GM13977 (cell line): ENCODE measurements at regions not wholly inside any gene's neighbourhood (a gene's known extent, or its start where the extent isn't known, plus 50 kb on each side); places are given as distances from the start of the nearest gene placed in this dataset.

Experiments used
- DNase-seq: peaks from one replicate; pipeline ENCODE4 v3.0.0; 2012; ENCODE audit warnings: low spot score
- in situ Hi-C: fragments of 300-500 bp; cut with MboI; formaldehyde crosslinking; loops from one replicate; pipeline ENCODE4 v1.12.0; 2022; ENCODE audit warnings: low sequenced_read_pairs, low pct_unique_long_range_greater_than_20kb, mixed read lengths, inconsistent platforms; ENCODE audit not compliant: unreplicated experiment
- TF ChIP-seq, protein P1 (sequence below): IDR thresholded peaks from 2 replicates; pipeline ENCODE4 v1.5.1; 2012; ENCODE audit warnings: mild to moderate bottlenecking, control low read depth; ENCODE audit not compliant: insufficient read depth; ENCODE audit errors: extremely low read depth, missing control alignments

DNA sequence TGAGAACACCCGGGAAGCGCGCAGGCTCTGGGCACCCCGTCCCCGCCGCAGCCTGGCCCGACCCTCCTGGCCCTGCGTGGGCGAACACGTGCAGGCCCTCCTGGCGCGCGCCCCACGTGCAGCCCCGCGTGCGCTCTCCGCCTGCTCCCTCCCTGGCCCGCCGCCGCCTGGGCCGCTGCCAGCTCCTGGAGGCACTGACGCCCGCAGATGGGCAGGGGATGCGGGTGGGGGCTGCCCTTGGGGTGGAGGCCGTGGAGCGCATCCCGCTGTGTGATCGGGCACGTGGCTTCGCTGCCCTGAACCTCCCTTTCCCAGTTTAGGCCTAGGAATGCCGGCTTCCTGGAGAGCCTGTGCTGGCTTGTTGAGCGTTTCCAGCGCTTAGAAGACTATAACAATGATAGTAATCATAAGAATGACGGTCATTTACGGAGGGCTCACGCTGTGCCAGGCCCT lies 104.6 kb upstream of the SLC6A6 start:
- DNase-seq, result no peak
- in situ Hi-C loops, result no loop called here
- TF ChIP-seq, protein P1, sequence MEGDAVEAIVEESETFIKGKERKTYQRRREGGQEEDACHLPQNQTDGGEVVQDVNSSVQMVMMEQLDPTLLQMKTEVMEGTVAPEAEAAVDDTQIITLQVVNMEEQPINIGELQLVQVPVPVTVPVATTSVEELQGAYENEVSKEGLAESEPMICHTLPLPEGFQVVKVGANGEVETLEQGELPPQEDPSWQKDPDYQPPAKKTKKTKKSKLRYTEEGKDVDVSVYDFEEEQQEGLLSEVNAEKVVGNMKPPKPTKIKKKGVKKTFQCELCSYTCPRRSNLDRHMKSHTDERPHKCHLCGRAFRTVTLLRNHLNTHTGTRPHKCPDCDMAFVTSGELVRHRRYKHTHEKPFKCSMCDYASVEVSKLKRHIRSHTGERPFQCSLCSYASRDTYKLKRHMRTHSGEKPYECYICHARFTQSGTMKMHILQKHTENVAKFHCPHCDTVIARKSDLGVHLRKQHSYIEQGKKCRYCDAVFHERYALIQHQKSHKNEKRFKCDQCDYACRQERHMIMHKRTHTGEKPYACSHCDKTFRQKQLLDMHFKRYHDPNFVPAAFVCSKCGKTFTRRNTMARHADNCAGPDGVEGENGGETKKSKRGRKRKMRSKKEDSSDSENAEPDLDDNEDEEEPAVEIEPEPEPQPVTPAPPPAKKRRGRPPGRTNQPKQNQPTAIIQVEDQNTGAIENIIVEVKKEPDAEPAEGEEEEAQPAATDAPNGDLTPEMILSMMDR, result no peak

DNA sequence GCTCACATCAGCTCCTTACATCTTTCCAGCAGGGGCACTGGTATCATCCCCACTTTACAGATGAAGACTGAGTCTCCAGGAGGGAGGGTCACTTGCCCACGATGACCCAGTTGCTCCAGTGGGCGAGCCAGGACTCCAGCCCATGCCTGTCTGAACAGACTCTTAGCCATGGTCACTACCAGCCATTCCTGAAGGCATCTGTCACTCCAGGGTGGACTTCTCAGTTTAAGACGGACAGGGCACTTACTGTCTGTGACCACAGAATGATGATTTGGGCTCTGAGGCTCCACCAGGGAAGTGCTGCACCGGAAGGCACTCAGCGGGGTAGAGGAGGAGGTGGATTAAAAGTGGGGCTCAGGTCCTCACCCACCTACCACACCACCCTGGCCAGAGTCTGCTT lies 104.0 kb upstream of the SLC6A6 start:
- TF ChIP-seq, protein P1, result no peak
- DNase-seq, result no peak
- in situ Hi-C loops, result no loop called here

DNA sequence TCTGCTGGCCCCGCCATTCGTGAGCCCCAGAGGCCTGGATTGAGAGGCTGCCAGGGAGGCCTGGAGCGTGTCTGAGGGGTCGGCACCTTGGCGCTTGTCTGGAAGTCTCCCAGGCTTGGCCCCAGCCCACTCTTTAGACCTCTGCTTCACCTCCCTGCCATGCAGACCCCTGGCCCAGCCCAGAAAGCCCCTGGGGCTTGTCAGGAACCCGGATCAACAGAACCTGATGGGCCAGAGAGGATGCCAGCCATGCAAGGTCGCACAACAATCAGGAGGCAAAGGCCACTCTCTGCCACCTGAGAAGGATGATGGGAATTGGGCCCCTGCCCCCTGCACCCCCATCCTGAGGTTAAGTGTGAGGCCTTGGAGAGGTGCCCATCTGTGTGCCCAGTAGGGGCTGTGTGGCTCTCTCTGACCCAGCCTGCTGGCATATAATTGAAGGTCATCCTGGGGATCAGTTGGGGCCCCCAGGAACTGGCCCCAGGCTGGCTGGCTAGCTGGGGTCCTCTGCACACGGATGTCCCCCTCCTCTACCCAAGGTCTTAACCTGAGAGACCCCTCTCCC lies 103.3 kb upstream of the SLC6A6 start:
- no peak for DNase-seq
- in situ Hi-C loops, result no loop called here
- TF ChIP-seq, protein P1, result no peak

DNA sequence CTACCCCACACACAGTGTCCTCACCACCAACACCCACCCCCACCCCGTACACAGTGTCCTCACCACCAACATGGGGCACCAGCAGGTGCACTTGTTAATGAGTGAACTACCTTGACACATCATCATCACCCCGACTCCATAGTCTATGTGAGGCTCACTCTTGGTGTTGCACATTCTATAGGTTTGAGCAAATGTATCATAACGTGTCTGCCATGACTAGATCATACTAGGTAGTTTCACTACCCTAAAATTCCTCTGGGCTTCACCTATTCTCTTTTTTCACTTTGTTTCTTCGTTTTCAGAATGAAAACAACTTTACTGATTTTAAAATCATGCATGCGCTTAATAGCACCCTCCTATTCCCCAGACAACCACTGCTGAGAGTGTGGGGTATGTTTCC lies 102.6 kb upstream of the SLC6A6 start:
- DNase-seq, result peak; percentile 40
- TF ChIP-seq, protein P1, result no peak
- in situ Hi-C loops, result no loop called here

DNA sequence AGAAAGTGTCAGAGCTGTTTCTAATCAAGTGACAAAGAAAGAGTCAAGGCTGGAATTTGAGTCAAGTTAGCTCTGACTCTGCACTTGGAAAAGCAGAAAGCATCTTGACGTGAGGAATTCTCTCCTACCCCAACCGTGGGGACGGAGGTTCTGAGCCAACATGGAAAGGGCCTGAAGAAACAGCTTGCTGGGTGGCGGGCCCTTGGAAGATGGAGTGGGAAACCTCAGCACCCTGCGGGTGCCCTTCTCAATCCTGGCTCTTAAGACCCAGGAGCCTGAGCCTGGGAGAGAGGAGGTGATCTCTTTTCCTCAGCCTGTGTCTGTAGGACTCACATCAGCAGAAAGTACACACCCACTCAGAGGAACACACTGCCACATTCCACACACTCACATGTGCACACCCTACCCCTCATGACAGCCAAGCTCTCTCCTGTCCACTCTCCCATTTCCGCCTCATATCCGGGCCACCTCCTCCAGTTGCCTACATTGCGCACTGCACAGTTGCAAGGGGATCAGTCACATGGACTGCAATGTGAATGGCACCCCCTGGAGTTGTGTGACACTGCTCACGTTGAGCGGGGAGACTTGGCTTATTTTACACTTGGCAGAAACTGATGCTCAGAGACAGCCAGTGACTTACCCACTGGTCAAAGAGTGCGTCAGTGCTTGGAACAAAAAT lies 101.5 kb upstream of the SLC6A6 start:
- in situ Hi-C loops, result no loop called here
- DNase-seq, result no peak
- TF ChIP-seq, protein P1, result no peak

DNA sequence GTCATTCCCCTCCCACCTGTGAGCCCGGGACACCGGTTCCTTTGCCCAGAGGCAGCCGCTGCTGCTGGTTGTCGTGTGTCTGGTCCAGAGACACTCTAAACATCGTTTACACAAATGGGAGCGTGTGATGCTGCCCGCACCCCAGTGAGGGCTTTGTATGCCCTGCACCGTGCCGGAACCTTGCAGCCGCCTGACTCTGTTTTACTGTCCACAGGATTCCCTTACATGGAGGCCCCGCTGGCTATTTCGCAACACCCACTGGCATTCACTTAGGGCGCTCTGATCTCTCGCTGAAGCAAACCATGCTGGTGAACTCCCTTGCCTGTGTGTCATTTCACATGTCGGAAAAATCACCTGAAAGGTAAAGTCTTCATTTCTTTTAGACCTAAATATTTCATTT lies 100.8 kb upstream of the SLC6A6 start:
- TF ChIP-seq, protein P1, result no peak
- no peak for DNase-seq
- in situ Hi-C loops, result no loop called here
